Tibial nerve (tissue), 4 donors: ENCODE measurements at regions not wholly inside any gene's neighbourhood (a gene's known extent, or its start where the extent isn't known, plus 50 kb on each side); places are given as distances from the start of the nearest gene placed in this dataset.

Experiments
- CTCF ChIP-seq, 5 experiments: fragments of 200-600 bp in 3 of 5; fragments of 450-650 bp in 2 of 5; sonication (generic) in 3 of 5; IDR thresholded peaks; one replicate each; pipeline ENCODE4 v1.5.1; 2016 to 2019; ENCODE audit warnings: antibody characterized with exemption in 5 of 5, mild to moderate bottlenecking in 3 of 5, moderate library complexity in 2 of 5
- EP300 ChIP-seq, 2 donors: sonication (generic); formaldehyde crosslinking; IDR thresholded peaks; one replicate each; pipeline ENCODE4 v1.6.1; 2017; ENCODE audit warnings: antibody characterized with exemption in 2 of 2, mild to moderate bottlenecking in 1 of 2
- POLR2A ChIP-seq, 2 donors: fragments of 450-650 bp; IDR thresholded peaks; one replicate each; pipeline ENCODE4 v1.6.1; 2017; ENCODE audit warnings: antibody characterized with exemption in 2 of 2, mild to moderate bottlenecking in 2 of 2, moderate library complexity in 2 of 2

GRCh38 chr6:49151461-49151860 is 311.6 kb downstream of the MMUT start:
- TF ChIP-seq CTCF (IDR thresholded peaks at IDR 0.05) (no peak), POLR2A (IDR thresholded peaks at IDR 0.05) (no peak), EP300 (IDR thresholded peaks at IDR 0.05) (no peak)
